VCaP (cell line): ENCODE measurements at regions not wholly inside any gene's neighbourhood (a gene's known extent, or its start where the extent isn't known, plus 50 kb on each side); places are given as distances from the start of the nearest gene placed in this dataset.
"Not testable (repeated sequence)": the region's sequence is repeated elsewhere in the genome, so short reads cannot be mapped to it uniquely, and the experiment has no call there.

ENCODE experiments used
- H3K27ac ChIP-seq: fragments of 450-650 bp; 2 replicates; pipeline ENCODE4 v1.5.1; 2017
- CTCF ChIP-seq: fragments of 450-650 bp; conservative IDR thresholded peaks from 2 replicates; pipeline ENCODE4 v1.5.1; 2017; ENCODE audit warnings: mild to moderate bottlenecking, moderate library complexity

GRCh38 chrX:87098477-87098876 lies 419.1 kb upstream of the KLHL4 start:
- TF ChIP-seq CTCF: no peak
- no peak overlapping the region for H3K27ac ChIP-seq

- no peak overlapping the region for H3K27ac ChIP-seq
- no peak for TF ChIP-seq CTCF
Observed at GRCh38 chrX:87105131-87105530, 412.5 kb upstream of the KLHL4 start.

- H3K27ac ChIP-seq: no peak overlapping the region
- TF ChIP-seq CTCF: no peak
Observed at GRCh38 chrX:87110142-87110541, 407.5 kb upstream of the KLHL4 start.

- no peak for TF ChIP-seq CTCF
- no peak overlapping the region for H3K27ac ChIP-seq
Observed at GRCh38 chrX:87140800-87141483, 376.7 kb upstream of the KLHL4 start.

GRCh38 chrX:87160435-87161010 lies 357.1 kb upstream of the KLHL4 start:
- no peak for TF ChIP-seq CTCF
- H3K27ac ChIP-seq: no peak overlapping the region

- TF ChIP-seq CTCF: no peak
- no peak overlapping the region for H3K27ac ChIP-seq
Observed at GRCh38 chrX:87167841-87168240, 349.8 kb upstream of the KLHL4 start.

GRCh38 chrX:87178009-87178408 lies 339.6 kb upstream of the KLHL4 start:
- not testable (repeated sequence) for H3K27ac ChIP-seq
